SW 1271 (cell line): ENCODE measurements at regions not wholly inside any gene's neighbourhood (a gene's known extent, or its start where the extent isn't known, plus 50 kb on each side); places are given as distances from the start of the nearest gene placed in this dataset.

Source experiments
- DNase-seq, 2 experiments: peaks; one replicate each; lab custom pipeline; 2025; lab: John Stamatoyannopoulos, UW

- no peak for DNase-seq
Observed at GRCh38 chr4:125808570-125808969, 493.8 kb downstream of the FAT4 start.

- no peak for DNase-seq
Observed at GRCh38 chr4:125811892-125812291, 497.1 kb downstream of the FAT4 start.

GRCh38 chr4:125826801-125827695 lies 512.3 kb downstream of the FAT4 start:
- no peak for DNase-seq

GRCh38 chr4:125827696-125828052 lies 512.9 kb downstream of the FAT4 start:
- no peak for DNase-seq

GRCh38 chr4:125828346-125828745 lies 513.6 kb downstream of the FAT4 start:
- no peak for DNase-seq

- DNase-seq, result no peak
Observed at GRCh38 chr4:125832161-125832560, 517.4 kb downstream of the FAT4 start.

GRCh38 chr4:125836597-125837195 lies 521.9 kb downstream of the FAT4 start:
- no peak for DNase-seq

GRCh38 chr4:125837493-125838201 lies 522.9 kb downstream of the FAT4 start:
- DNase-seq, result no peak

GRCh38 chr4:125838202-125838601 lies 523.4 kb downstream of the FAT4 start:
- DNase-seq, result no peak

GRCh38 chr4:125838924-125839323 lies 524.2 kb downstream of the FAT4 start:
- no peak for DNase-seq

GRCh38 chr4:125843947-125844346 lies 529.2 kb downstream of the FAT4 start:
- no peak for DNase-seq

- no peak for DNase-seq
Observed at GRCh38 chr4:125847518-125847917, 532.8 kb downstream of the FAT4 start.

GRCh38 chr4:125849869-125850268 lies 535.1 kb downstream of the FAT4 start:
- DNase-seq, result no peak

- DNase-seq, result no peak
Observed at GRCh38 chr4:125891597-125892258, 577.0 kb downstream of the FAT4 start.

- DNase-seq, result no peak
Observed at GRCh38 chr4:125904802-125905201, 590.0 kb downstream of the FAT4 start.

GRCh38 chr4:125911058-125911457 lies 596.3 kb downstream of the FAT4 start:
- DNase-seq, result no peak

GRCh38 chr4:125911481-125911880 lies 596.7 kb downstream of the FAT4 start:
- no peak for DNase-seq

- DNase-seq, result no peak
Observed at GRCh38 chr4:125917559-125917958, 602.8 kb downstream of the FAT4 start.

GRCh38 chr4:125928652-125929051 lies 613.9 kb downstream of the FAT4 start:
- no peak for DNase-seq

- no peak for DNase-seq
Observed at GRCh38 chr4:125938541-125938940, 623.8 kb downstream of the FAT4 start.

GRCh38 chr4:125940426-125940825 lies 625.7 kb downstream of the FAT4 start:
- DNase-seq, result no peak

- no peak for DNase-seq
Observed at GRCh38 chr4:125944966-125945365, 630.2 kb downstream of the FAT4 start.
